CD4-positive, alpha-beta T cell treated with Interleukin-2 at 100 ng/mL for 4 hours (primary cell): ENCODE measurements at regions not wholly inside any gene's neighbourhood (a gene's known extent, or its start where the extent isn't known, plus 50 kb on each side); places are given as distances from the start of the nearest gene placed in this dataset.
"Not testable (repeated sequence)": the region's sequence is repeated elsewhere in the genome, so short reads cannot be mapped to it uniquely, and the experiment has no call there.

ENCODE experiments used
- DNase-seq: peaks from one replicate; pipeline ENCODE4 v3.0.0-alpha.2; 2020; ENCODE audit warnings: low spot score

DNA sequence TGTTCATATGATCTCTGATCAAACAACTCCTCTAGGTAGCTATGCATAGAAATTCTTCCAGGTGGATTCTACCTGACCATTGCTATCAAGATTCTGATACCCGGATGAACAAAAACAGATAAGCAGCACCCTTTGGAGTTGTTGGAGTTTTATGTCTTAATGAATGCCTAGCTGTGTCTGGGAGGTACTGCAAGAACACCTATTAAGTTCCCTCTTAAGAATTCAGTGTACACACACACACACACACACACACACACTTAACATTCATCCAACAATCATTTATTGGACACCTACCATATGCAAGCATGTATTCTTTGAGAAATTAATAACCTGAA lies 58.1 kb upstream of the FNDC3B start:
- DNase-seq: no peak

DNA sequence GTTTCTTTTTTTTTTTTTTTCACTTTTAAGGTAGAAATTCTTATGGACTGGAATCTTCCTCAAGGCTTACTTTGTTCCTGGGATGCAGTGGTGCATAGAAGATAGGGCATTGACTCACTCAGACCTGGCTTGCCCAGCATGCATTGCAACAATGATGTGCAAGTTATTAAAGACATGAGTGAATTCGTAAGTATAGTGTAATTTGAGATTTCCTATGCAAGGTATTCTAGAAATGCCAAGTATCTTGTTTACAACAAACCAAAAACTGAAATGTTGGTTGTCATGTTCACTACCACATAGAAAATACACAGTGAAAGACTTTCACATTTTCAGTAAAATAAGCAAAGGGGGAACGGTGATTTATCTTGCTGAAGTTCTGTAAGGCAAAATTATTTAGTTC lies 56.5 kb upstream of the FNDC3B start:
- DNase-seq: no peak

DNA sequence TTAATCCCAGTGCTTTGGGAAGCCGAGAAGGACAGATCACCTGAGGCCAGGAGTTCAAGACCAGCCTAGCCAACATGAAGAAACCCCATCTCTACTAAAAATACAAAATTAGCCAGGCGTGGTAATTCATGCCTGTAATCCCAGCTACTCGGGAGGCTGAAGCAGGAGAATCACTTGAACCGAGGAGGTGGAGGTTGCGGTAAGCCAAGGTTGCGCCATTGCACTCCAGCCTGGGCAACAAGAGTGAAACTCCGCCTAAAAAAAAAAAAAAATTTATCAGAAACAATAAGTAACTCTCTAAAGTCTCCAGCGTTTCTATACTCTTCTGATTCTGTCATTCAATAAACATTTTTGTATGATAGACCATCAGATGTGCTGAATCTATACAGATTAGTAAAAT lies 55.7 kb upstream of the FNDC3B start:
- DNase-seq: not testable (repeated sequence)

DNA sequence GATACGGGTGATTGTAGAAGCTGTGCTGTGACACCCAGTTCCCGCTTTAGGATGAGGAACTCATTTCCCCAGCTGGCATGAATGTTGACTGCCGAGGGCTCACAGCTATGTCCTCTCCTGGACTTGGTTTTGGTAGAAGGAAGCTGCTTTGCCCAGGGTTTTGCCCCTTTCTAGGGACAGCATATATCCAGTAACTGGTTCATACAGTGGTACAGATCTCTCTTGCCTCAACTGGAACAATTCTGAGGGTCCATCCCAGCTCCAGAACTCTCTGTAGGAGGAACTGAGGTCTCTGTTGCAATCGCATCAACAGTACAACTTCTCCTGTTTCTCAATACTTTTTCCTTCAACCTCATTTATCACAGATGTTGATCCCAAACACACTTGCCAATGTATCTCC lies 54.5 kb upstream of the FNDC3B start:
- DNase-seq: no peak

DNA sequence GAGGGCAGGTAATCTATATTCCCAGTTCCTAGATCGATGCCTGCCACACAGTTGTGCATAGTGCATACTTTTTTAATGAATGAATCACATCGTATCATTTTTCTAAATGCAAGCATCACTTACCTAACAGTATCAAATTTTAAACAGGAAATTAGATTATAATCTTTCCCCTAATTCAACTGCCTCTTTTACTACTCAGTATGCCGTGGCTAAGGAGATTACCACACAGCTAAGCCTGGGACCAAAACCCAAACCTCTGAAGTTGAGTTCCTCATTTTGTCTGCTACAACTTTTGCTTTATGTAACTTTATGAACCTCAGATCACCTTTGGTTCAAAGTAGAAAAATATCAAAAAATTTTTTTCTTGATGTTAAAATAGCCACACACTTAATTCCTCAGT lies 53.2 kb upstream of the FNDC3B start:
- DNase-seq: no peak

DNA sequence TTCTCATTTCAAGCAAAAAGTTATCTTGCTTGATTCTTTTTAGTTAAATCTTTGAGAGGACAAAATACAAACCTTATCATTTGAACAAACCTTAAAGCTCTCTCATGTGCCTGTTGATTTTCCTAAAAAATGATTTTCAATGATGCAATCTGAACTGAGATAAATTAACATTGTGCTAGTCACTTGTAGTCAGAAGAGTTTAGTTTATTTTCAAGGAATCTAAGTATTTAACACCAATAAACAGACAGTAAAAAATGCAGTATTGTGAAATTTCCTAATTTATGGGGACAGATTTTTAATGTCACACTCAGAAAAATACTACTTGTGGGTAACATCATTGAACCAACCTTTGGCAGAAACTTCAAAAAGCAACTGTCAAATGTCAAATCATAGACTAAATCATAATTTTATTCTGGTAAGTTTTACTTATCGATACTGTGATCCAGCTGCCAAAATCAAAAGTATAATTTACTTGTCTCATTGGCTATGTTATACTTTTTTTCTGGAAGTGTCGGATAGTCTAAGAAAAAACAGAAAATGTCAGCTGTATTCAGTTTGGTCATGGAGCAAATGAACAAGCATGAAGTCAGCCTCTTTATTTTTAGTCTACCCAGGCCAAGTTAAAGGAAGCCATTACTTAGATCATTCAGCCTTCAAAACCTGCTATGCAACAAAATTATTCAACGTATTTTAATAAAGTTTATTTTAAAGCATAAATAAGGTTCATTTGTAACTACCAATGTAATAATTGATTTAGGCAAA lies 52.4 kb upstream of the FNDC3B start:
- no peak for DNase-seq
